ENCODE measurements at regions not wholly inside any gene's neighbourhood (a gene's known extent, or its start where the extent isn't known, plus 50 kb on each side); places are given as distances from the start of the nearest gene placed in this dataset.

- Histone ChIP-seq H3K4me1 (ENCODE audit: control insufficient read depth in 2 of 2, insufficient read depth in 2 of 2, low read length in 2 of 2) (no peaks in the 10 kb centered on the region), H3K27ac (ENCODE audit: low read length in 2 of 2) (no peak overlapping the region), H3K36me3 (replicated peaks in 1 of 2; ENCODE audit: control extremely low read depth in 1 of 2, control insufficient read depth in 1 of 2, extremely low read depth in 1 of 2, insufficient read depth in 2 of 2, low read length in 1 of 2) (no peaks in the 10 kb centered on the region), H3K9ac (ENCODE audit: low read length) (no peak overlapping the region), H2AFZ (ENCODE audit: insufficient read depth, low read depth, low read length, poor library complexity, severe bottlenecking) (no peak overlapping the region), H3K79me2 (ENCODE audit: control insufficient read depth, insufficient read depth, low read length) (no peaks in the 10 kb centered on the region), H3K4me3 (ENCODE audit: control extremely low read depth in 1 of 5, extremely low read depth in 1 of 5, insufficient read depth in 1 of 5, low read depth in 2 of 5, low read length in 4 of 5) (no peak overlapping the region), H3K4me2 (replicated peaks; ENCODE audit: low read depth, low read length, poor library complexity, severe bottlenecking) (no peak overlapping the region), H3K27me3 (replicated peaks in 1 of 4; ENCODE audit: control extremely low read depth in 1 of 4, control insufficient read depth in 3 of 4, insufficient read depth in 4 of 4, low read length in 3 of 4) (no peaks in the 10 kb centered on the region), H3K9me3 (ENCODE audit: control extremely low read depth in 1 of 3, control insufficient read depth in 2 of 3, insufficient read depth in 1 of 3, low read length in 2 of 3) (peaks cover 0 to 10% (median 6%) of the 10 kb centered on the region in 3 donors), H4K20me1 (ENCODE audit: control insufficient read depth, insufficient read depth, low read length, poor library complexity, severe bottlenecking) (no peaks in the 10 kb centered on the region)
- Mint-ChIP-seq H3K27me3 (peaks cover 5% of the 10 kb centered on the region), H3K9me3 (ENCODE audit: insufficient read depth) (no peaks in the 10 kb centered on the region), H3K27ac (no peak overlapping the region), H3K4me1 (no peaks in the 10 kb centered on the region), H3K4me3 (no peak overlapping the region)
- ATAC-seq (ENCODE audit: low read depth) (no peak), DNase-seq (no peak)
- POLR2A ChIA-PET, result no interaction called here
- TF ChIP-seq CTCF (IDR thresholded peaks at IDR 0.05), result no peak
- TF ChIP-seq EZH2 (IDR thresholded peaks at IDR 0.05; ENCODE audit: borderline replicate concordance, insufficient read depth, low read depth, low read length, poor library complexity, severe bottlenecking), result no peak
- intact Hi-C loops (cut with micrococcal nuclease), result no loop called here
- no CpG with 5 or more reads among the region's 1 CpG for WGBS (ENCODE audit: insufficient coverage)
- CTCF ChIA-PET, result no interaction called here
These were observed 118.8 kb upstream of the DAZL start for GRCh38 chr3:16723978-16724377.

GRCh38 chr3:16724487-16724886 lies 119.3 kb upstream of the DAZL start:
- WGBS (ENCODE audit: insufficient coverage), result no CpG with 5 or more reads among the region's 3 CpGs
- no peaks in the 10 kb centered on the region for H3K79me2 ChIP-seq (ENCODE audit: control insufficient read depth, insufficient read depth, low read length)
- no peak for DNase-seq
- no peak for TF ChIP-seq EZH2 (IDR thresholded peaks at IDR 0.05; ENCODE audit: borderline replicate concordance, insufficient read depth, low read depth, low read length, poor library complexity, severe bottlenecking)
- no peak for TF ChIP-seq CTCF (IDR thresholded peaks at IDR 0.05)
- peaks cover 0 to 10% (median 6%) of the 10 kb centered on the region in 3 donors for H3K9me3 ChIP-seq (ENCODE audit: control extremely low read depth in 1 of 3, control insufficient read depth in 2 of 3, insufficient read depth in 1 of 3, low read length in 2 of 3)
- H3K9ac ChIP-seq (ENCODE audit: low read length), result no peak overlapping the region
- Mint-ChIP-seq H3K27me3 (peaks cover 4% of the 10 kb centered on the region), H3K4me1 (no peaks in the 10 kb centered on the region), H3K9me3 (ENCODE audit: insufficient read depth) (no peaks in the 10 kb centered on the region), H3K4me3 (no peak overlapping the region), H3K27ac (no peak overlapping the region)
- CTCF ChIA-PET, result interaction anchor here (1.1 kb wide), 1 partner anchor 508 kb away, joined by 3 read pairs; no protein-coding TSS in a partner anchor
- no peak overlapping the region for H3K27ac ChIP-seq (ENCODE audit: low read length in 2 of 2)
- no peaks in the 10 kb centered on the region for H4K20me1 ChIP-seq (ENCODE audit: control insufficient read depth, insufficient read depth, low read length, poor library complexity, severe bottlenecking)
- H3K4me2 ChIP-seq (replicated peaks; ENCODE audit: low read depth, low read length, poor library complexity, severe bottlenecking), result no peak overlapping the region
- POLR2A ChIA-PET, result no interaction called here
- H3K4me3 ChIP-seq (ENCODE audit: control extremely low read depth in 1 of 5, extremely low read depth in 1 of 5, insufficient read depth in 1 of 5, low read depth in 2 of 5, low read length in 4 of 5), result no peak overlapping the region
- H3K27me3 ChIP-seq (replicated peaks in 1 of 4; ENCODE audit: control extremely low read depth in 1 of 4, control insufficient read depth in 3 of 4, insufficient read depth in 4 of 4, low read length in 3 of 4), result no peaks in the 10 kb centered on the region
- no peaks in the 10 kb centered on the region for H3K4me1 ChIP-seq (ENCODE audit: control insufficient read depth in 2 of 2, insufficient read depth in 2 of 2, low read length in 2 of 2)
- H2AFZ ChIP-seq (ENCODE audit: insufficient read depth, low read depth, low read length, poor library complexity, severe bottlenecking), result no peak overlapping the region
- intact Hi-C loops (cut with micrococcal nuclease), result no loop called here
- no peak for ATAC-seq (ENCODE audit: low read depth)
- H3K36me3 ChIP-seq (replicated peaks in 1 of 2; ENCODE audit: control extremely low read depth in 1 of 2, control insufficient read depth in 1 of 2, extremely low read depth in 1 of 2, insufficient read depth in 2 of 2, low read length in 1 of 2), result no peaks in the 10 kb centered on the region
